CD1c-positive myeloid dendritic cell (primary cell): ENCODE measurements at regions not wholly inside any gene's neighbourhood (a gene's known extent, or its start where the extent isn't known, plus 50 kb on each side); places are given as distances from the start of the nearest gene placed in this dataset.

Experiments used
- DNase-seq: peaks from one replicate; pipeline ENCODE4 v3.0.0-alpha.2; 2016; ENCODE audit errors: extremely low spot score

DNA sequence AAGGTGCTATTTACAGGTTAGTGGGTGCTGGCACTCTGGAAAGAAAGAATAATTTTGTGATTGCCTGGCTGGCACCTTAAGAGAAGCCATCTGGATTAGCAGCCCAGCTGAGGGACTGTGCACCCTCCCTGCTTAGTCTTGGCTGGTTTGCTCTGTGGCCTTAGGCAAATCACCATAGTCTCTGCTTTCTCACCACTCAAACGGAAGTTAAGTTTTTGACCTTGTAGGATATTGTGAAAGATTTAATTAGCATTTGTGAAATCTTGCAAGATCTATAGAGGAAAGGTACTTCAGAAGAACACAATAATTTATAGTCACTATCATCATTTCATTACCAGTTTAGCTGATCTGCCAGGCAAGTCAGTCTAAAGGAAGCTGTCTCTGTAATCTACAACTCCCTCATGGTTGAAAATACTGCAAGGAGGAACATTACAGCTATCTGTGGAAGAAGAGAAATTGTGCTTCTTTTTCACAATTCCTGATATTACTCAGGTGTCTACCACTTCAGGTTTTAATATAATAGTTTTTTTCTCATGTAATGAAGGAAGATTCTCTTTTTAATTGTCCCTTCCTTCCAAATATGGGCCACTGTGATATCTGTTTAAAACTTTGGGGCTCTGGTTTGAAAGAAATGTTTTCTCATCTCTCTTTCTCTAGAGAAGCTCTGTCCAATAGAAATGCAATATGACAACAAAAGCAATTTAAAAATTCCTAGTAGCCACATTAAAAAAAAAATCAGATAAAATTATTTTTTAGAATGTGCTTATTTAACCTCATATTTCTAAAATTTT is 219.6 kb downstream of the PTEN start:
- peak; percentile 39 for DNase-seq

DNA sequence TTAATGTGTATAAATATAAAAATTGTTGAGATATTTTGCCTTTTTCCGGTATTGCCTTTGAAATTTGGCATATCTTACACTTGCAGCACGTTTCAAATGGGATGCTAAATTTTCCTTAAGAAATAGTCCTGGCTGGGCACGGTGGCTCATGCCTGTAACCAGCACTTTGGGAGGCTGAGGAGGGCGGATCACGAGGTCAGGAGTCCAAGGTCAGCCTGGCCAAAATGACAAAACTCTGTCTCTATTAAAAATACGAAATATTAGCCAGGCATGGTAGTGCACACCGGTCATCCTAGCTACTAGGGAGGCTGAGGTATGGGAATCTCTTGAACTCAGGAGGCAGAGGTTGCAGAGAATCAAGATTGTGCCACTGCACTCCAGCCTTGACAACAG is 220.2 kb downstream of the PTEN start:
- DNase-seq, result no peak

DNA sequence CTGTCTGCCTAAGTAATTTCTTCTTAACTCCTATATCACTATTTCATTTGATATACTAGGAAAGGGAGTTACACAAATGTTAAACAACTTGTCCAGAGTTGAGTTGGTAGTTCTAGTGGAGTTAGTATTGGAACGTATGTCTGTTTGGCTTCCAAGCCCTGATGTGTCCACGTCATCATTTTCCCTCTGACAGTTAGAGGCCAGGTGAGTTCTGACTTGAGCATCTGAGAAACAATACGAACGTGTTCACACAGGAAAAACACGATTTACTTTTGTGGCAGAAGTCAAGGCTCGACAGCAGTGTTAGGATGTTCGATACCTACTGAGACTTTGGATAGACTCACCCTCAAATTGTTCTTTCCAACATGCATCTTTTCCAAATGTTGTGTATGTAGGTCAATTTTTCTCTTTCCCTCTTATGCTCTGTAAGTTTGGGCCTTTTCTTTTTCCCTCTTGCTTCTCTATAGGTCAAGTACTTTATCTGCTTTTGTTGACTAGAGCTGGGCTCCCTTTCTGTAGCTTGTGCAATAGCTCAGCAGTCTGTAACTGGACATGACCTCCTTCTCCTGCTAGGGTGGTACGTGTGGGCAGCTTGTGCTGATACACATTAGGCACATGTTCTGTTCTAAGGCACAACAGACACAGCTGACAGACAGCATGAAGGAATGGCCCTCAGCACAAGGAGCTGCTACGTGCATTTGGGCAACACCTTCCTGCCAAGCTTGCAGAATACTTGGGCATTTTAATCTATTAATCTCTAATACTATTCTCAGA is 222.9 kb downstream of the PTEN start:
- no peak for DNase-seq

DNA sequence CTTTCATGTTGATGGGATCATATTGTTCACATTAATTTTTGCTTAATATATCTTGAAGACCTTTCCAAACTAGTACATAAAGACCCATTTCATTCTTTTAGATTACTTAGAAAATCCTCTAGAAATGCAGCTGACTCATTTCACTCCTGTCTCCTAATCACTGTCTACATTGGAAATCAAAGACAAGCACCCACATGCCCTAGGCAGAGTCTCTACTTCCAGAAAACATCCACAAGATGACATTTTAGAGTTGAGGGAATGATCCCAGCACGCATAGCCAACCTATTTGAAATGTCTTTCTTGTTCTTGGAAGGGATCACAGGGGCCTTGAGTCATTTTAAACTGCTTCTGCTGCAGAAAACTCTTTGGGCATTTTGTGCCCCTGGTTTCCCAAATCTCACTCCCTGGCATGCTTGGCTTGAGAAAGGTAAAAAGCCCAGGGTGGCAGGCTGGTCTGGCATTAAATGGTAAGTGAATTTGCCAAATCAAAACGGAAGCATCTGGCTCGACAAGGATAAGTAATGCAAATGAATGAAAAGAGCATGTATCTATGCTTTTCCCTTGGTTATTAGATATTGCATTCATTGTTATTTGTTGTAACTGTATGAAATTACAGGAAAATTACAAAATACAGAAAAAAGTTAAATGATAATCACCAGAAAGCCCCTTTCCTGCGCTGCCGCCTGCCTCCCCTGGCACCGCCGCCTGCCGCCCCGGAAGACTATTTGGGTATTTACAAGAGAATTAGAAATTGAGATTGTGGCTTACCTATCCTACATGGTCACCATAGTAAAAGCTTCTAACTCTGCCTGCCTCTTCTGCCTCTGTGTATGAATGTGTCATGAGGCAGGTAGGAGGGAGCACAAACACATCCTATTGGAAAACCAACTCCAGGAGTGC is 225.3 kb downstream of the PTEN start:
- no peak for DNase-seq

DNA sequence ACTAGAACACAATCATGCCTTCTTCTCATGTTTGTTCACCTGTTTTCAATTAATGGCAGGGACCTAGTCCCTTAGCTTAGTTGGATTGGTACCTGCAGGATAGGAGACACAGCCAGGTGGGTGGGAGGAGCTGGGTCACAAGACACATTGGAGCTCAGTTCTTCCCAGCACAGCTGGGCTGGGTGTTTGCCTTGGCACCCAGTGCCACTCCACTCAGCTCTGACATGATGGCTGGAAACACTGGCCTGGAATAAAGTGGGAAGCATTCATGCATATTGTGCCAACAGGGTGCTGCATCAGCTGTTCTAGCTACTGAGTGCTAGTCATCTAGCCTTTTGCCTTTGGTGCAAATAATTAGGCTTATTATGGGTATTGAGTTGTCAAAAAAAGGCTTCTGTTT is 226.1 kb downstream of the PTEN start:
- no peak for DNase-seq

DNA sequence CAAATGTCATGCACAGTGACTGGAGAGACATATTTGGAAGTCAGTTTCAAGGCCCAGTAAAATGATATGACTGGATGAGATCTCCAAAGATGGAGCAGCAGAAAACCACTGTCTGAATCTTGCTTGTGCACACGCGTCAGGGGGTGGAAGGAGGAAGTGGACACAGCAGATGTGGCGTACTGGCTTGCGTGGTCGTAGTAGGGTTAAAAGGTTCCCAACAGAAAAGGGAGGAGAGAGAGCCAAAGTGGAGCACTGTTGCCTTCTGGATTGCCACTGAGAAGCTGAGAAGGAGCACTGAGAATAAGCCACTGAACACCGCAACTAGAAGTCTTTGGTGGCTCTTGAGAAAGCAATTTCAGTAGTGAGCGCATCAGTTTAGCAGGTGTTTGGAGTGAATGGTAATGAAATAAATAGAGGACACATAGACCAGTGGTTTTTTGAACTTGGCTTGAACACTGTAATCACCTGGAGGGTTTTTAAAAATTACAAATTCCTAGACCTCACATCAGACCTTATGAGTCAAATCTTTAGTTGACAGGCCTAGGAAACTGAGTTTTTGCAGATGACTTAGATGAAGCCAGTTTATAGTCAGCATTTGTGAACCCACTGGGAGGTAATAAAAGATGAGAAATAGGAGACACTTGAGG is 227.3 kb downstream of the PTEN start:
- DNase-seq, result peak; percentile 66

DNA sequence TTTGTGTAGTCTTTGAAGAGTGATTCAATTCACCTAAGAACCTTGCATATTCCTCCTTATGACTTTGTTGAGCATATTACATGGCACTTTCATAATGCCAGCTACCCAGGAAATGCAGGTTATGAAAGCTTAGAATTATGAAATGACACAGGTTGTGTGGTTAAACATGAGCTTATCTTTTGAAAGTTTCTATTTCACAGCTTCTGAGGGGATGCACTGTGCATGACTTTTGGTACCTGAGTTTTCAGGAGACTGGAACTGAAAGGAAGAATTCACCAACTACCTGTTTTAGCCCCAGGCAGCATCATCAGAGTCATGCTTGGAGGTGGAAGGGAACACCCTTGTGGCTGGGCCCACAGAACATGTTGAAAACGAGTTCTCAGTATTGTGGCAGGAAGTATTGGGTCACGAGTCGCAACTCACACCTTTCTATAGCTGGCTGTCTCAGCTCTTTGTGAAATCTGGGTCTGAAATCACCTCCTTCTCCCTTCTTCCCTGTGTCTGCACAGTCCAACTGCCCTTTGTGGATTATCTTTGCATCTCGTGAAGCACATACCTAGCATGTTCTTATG is 228.2 kb downstream of the PTEN start:
- peak; percentile 61 for DNase-seq

DNA sequence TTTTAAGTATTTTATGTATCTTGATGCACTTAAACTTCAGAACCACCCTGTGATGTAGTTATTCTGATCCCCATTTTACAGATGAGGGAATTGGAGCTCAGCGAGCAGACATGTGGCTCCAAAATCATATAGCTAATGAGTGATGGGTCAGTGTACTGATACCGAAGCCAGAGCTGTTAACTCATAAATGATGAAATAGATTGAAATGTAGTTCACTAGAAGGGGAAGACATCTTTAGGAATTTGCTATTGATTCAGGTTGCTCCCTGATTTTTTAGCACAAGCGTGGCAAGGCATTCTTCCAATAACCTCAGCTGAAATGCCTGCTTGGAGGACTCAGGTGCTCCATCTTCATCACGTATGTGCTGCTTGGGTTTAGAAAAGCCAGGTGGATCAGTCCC is 228.8 kb downstream of the PTEN start:
- no peak for DNase-seq

DNA sequence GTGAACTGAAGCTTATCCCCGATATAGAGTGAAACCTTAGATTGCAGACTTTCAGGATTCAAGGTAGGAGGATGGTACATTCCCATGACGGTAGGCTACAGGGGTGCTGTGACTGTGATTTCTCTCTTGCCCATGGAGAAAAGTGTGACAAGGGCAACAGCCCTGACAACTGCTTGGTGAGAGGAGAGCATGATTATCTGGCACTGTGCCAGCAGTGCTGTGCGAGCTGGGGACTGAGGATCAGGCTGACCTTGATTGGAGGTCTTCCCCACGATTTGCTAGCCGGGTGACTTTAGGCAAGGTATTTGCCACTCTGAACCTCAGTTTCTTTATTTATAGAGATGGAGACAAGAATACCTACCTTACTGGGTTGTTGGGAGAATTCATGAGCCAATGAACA is 229.5 kb downstream of the PTEN start:
- DNase-seq, result no peak

DNA sequence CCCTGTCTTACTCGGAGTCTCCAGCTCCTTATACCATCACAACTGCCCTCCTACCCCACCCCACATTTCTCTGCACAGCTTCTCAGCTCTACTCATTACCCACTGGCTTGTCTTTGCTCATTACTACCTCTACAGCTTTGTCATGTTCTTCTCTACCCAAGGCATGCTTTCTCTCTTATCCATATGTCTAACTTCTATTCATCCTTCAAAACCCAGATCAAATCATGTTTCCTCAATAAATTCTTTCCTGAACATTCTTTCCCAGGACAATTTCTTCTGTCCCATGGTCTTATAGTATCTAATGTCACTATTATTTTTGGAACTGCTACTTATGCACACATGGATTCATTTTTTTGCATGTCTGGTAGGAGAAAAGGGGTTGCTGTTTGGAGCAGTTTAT is 231.4 kb downstream of the PTEN start:
- no peak for DNase-seq

DNA sequence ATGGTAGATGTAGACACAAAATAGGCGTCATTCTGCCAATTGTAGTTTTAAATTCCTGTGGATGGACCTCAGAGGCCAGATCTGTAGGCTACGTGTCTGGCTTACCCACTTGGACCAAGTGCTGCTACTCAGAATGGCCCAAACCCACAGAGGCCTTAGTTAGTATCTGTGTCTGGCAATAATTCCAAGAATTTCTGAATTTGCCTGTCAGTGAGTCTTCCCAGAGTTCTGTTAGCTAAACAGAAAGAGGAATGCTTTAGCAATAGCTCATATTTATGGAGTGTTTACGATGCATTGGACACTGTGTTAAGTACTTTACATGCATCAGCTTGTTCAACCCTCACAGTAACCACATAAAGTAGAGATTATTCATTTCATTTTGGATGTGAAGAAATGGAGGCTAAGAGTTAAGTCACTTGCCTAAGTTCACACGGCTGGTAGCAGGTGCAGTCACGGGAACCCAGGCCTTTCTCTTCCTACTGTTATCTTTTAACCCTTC is 231.8 kb downstream of the PTEN start:
- no peak for DNase-seq

DNA sequence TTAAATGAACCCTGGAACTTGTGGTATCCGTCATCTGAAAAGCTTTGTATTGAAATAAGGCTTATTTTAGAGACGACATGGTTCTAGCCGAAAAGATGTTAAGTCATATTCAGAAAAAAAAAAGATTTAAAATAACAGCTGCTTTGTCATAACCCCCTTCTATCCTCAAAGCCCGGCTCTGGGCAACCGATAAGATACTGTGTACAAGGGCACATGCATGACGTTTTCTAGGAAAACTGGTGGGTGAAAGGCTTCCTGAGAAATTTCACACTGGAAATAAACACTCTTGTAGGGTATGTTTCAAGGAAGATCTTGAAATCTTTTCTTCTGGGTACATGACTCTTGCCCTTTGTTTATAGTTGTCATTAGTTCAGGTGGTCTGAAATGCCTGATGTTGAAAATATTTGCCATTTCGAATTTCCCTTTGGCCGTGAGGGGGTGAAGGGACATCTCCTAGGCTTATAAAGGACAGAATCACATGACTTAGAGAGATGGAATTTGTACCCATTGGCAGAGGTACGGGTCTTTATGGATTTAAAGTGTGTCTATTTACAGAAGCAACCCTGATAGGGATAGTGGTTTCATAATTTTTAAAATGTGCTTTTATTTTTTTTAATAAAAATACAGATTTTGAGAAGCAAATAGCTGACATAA is 232.5 kb downstream of the PTEN start:
- no peak for DNase-seq

DNA sequence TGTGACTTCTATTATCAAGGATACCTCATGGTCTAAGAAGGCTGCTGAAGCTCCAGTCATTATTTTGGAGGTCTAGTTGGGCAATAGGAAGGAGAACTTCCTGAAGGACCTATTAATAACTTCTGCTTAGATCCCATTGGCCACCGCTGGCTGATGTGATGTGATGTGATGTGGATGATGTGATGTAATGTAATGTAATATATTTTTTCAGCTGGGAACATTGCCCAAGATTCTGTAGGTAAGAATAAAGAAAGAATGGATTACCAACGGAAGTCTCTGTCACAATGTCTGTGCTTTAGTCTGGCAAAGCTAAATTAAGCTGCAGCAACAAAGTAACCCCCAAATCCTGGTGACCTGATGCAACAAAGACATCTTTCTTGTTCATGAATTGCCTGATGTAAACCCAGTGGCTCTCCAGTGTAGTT is 233.7 kb downstream of the PTEN start:
- peak; percentile 27 for DNase-seq

DNA sequence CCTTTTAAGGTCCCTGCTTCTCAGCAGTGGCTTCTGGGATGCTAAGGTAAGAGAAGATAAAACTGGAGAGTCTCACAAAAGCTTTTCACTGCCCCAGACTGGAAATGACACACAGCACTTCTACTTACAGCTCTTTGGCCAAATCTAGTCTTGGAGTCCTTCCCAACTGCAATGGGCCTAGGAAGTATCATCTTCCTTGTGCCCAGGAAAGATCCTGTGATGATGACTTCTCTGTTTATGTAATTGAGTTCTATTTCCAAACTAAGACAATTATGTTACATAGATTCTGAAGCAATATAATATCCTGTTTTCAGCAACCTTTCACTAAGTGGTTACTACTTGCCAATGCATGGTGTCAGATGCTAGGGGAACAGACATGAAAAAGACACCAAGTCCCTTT is 234.1 kb downstream of the PTEN start:
- no peak for DNase-seq

DNA sequence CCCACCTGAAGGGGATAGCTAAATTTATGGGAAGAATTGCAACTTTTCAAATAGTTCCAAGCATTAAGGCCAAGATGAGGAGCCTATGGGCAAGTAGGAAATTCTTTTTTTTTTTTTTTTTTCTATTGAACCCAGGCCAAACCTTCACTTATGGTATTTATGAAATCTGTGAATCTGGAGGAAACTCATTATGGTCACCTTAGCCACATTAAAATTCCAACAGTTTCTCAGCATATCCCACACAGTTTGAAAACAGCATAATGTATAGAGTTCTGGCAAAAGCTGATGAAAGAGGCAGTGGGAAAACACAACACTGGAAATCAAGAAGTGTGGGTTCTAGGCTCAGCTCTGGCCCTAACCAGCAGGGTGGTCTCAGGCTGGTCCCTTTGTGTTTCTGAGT is 236.9 kb downstream of the PTEN start:
- DNase-seq, result no peak

DNA sequence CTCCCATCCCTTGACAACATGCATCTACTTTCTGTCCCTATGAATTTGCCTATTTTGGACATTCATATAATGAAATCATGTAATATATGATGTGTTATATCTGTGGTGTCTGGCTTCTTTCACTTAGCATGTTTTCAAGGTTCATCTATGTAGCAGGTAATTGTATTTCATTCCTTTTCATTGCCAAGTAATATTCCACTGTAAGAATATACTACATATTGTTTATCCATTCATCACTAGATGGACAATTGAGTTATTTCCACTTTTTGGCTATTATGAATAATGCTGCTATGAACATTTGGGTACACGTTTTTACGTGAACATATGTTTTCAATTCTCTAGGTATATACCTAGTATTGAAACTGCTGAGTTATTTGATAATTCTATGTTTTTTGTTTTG is 238.2 kb downstream of the PTEN start:
- no peak for DNase-seq

DNA sequence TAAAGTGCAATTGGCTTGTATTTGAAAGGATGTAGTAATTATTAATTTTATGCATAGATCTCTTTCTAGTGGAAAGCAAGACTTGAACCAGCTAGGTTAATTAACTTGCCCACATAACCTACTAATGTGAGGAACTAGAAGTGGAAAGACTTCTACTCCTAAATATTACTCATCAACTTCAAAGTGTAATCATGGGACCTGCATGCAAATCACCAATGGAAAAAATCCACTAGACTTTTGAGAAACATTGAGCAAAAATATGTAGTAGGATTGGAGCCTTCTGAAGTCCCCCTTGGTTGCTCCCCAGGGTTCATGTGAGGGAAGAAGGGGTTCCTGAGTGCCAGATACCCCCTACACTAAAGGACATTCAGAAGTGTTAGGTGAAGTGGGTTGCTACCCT is 240.2 kb downstream of the PTEN start:
- DNase-seq, result no peak

DNA sequence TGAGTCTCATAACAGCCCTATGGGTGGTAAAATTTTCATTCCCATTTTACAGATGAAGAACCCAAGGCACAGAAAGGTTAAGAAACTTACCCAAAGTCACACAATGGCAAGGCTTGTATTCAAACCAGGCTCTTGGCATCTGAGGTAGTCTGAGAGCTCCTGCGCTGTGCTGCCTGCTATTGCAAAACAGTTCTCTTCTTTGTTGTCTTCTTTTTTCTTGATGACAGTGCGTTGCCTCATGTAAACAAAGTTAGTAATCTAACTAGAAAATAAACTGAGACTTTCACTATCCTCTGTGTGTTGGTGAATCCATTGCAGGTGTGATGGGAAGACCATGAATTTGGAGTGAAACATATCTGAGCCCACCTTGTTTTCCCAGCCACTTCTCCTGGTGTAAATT is 240.8 kb downstream of the PTEN start:
- DNase-seq, result no peak

DNA sequence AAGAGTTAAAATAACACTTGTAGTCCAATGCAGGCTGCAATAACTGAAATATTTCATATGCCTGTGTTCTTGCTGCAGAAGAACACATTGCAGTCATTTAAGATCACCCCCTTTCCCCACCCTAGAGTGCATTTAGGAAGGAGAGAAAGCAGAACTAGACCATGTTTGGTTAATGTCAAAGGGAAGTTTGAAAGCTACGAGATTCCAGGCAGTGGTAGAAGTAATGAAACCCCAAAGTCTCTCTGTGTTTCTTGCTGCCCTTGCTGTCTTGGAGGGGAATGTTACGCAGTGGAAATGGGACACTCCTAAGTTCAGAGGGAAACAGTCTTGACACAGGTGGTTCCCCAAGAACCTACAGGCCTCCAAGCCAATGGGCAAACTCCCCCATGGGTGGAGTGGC is 242.9 kb downstream of the PTEN start:
- DNase-seq, result peak; percentile 78

DNA sequence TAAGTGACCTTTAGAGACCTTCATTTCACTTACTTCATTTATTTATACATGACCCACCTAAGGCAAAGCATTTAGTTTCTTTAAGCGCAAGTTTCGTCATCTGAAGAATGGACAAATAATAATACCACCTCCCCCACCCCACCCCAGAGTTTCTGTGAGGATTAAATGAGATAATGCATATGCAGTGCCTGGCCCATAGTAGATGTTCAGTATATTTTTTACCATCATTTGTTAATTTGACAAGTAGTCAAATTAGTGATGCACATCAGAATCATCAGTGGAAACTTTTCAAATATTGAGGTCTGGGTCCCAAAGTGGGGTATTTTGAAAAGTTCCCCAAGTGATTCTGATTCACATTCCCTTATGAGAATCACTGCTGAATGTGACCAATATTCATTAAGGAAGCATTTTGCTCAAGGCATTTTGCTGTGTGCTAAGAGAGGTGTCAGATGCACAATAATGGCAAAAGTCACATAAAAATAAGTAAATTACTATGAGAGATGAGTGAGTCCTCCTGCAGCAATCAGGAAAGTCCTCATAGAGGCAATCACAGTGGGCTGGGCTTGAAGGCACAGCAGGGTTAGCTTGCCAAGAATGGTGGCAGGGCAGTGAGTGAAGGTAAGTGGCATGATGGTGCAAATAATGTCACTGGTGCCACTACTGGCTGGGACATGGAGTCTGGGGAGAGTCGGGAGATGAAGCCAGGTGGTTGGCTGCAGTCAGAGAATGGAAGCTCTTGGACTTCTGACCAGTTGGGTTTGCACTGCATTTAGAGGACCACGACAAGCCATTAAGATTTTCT is 244.1 kb downstream of the PTEN start:
- DNase-seq, result no peak
